ENCODE measurements at regions not wholly inside any gene's neighbourhood (a gene's known extent, or its start where the extent isn't known, plus 50 kb on each side); places are given as distances from the start of the nearest gene placed in this dataset.

GRCh38 chr7:112929421-112929820, 139.2 kb upstream of the TMEM168 start:
- Histone ChIP-seq H3K79me2 (ENCODE audit: control insufficient read depth in 1 of 2, insufficient read depth in 2 of 2, low read length in 2 of 2) (peaks cover 0 to 67% of the 10 kb centered on the region in 2 experiments; a peak in 2 of 4 replicates), H4K91ac (replicated peaks; ENCODE audit: insufficient read length, low read length) (no peak overlapping the region), H3K4me2 (ENCODE audit: insufficient read depth in 1 of 2, low read depth in 2 of 2, low read length in 2 of 2) (no peak overlapping the region)
- TF ChIP-seq ASH2L (IDR thresholded peaks at IDR 0.05; ENCODE audit: low read length): no peak
- no peak for TF ChIP-seq CEBPB (IDR thresholded peaks at IDR 0.05; ENCODE audit: low read depth, low read length)
- no peak for TF ChIP-seq POLR2A (IDR thresholded peaks at IDR 0.05; ENCODE audit: control extremely low read depth in 1 of 2, low read depth in 2 of 2, low read length in 2 of 2)
- TF ChIP-seq TCF12 (IDR thresholded peaks at IDR 0.05; ENCODE audit: low read depth, low read length): no peak

More at GRCh38 chr7:112929421-112929820, 139.2 kb upstream of the TMEM168 start:
- Histone ChIP-seq H3K27me3 (replicated peaks in 1 of 4; ENCODE audit: control insufficient read depth in 3 of 4, extremely low read depth in 1 of 4, insufficient read depth in 3 of 4, low read length in 3 of 4) (no peaks in the 10 kb centered on the region), H3K4ac (replicated peaks; ENCODE audit: insufficient read length, low read depth, low read length) (no peak overlapping the region), H3K18ac (ENCODE audit: extremely low read depth, low read length) (no peak overlapping the region), H2BK120ac (replicated peaks; ENCODE audit: low read depth, low read length) (no peak overlapping the region), H3K36me3 (ENCODE audit: control insufficient read depth in 2 of 4, insufficient read depth in 4 of 4, low read length in 3 of 4) (0 out of 8 replicates have a peak, but pooled peaks cover 0 to 3% (median 0%) of the 10 kb centered on the region in 4 experiments), H3K27ac (ENCODE audit: low read depth, low read length) (no peak overlapping the region), H3K9me3 (ENCODE audit: insufficient read depth in 2 of 2, low read depth in 1 of 2, low read length in 1 of 2) (no peaks in the 10 kb centered on the region), H2AK5ac (ENCODE audit: low read depth, low read length) (no peak overlapping the region), H2BK5ac (ENCODE audit: low read depth, low read length) (no peak overlapping the region), H2AFZ (ENCODE audit: low read length) (no peak overlapping the region), H4K20me1 (replicated peaks in 1 of 2; ENCODE audit: control insufficient read depth in 1 of 2, insufficient read depth in 2 of 2, low read length in 2 of 2) (no peaks in the 10 kb centered on the region), H3K14ac (ENCODE audit: insufficient read length) (no peak overlapping the region), H3K23me2 (ENCODE audit: low read depth, low read length) (no peaks in the 10 kb centered on the region), H3K56ac (replicated peaks; ENCODE audit: insufficient read length, low read depth, low read length) (no peak overlapping the region), H2BK20ac (ENCODE audit: low read length) (no peak overlapping the region), H2BK15ac (ENCODE audit: low read length) (no peak overlapping the region), H3K79me1 (ENCODE audit: low read depth, low read length) (0 out of 2 replicates have a peak, but pooled peaks cover 2% of the 10 kb centered on the region), H2BK12ac (ENCODE audit: low read depth, low read length) (no peak overlapping the region), H3K4me3 (ENCODE audit: extremely low read depth in 1 of 4, insufficient read depth in 2 of 4, low read depth in 3 of 4, low read length in 4 of 4) (no peak overlapping the region), H4K5ac (ENCODE audit: insufficient read length, low read depth, low read length) (no peak overlapping the region), H3K4me1 (replicated peaks in 1 of 4; ENCODE audit: control insufficient read depth in 3 of 4, insufficient read depth in 4 of 4, low read length in 3 of 4) (peaks cover 0 to 4% (median 2%) of the 10 kb centered on the region in 4 experiments; a peak in 1 of 7 replicates), H3K9ac (replicated peaks in 1 of 4; ENCODE audit: extremely low read depth in 1 of 4, low read depth in 3 of 4, low read length in 3 of 4) (no peak overlapping the region), H4K8ac (ENCODE audit: extremely low read depth, insufficient read depth, low read length) (no peak overlapping the region), H3K23ac (ENCODE audit: insufficient read length) (no peak overlapping the region)
- CTCF ChIA-PET (ENCODE audit: partially characterized antibody): no interaction called here
- POLR2A ChIA-PET (ENCODE audit: partially characterized antibody): interaction anchor here (0.6 kb wide), 1 partner anchor 1669 kb away, joined by 3 read pairs; no protein-coding TSS in a partner anchor
- no peak for DNase-seq (ENCODE audit: low read depth in 1 of 2, low spot score in 2 of 2)
- FAIRE-seq: no peak
- 94% methylated on average over 3 of the region's 3 CpGs; no CpG with 5 or more reads in 1 of the 2 experiments for WGBS, 2 experiments (ENCODE audit: extremely low coverage in 1 of 2, insufficient coverage in 1 of 2, insufficient read length in 1 of 2, insufficient replicate concordance in 2 of 2, low coverage in 1 of 2, low lambda C conversion rate in 2 of 2, missing lambda C conversion rate in 1 of 2)
